ENCODE measurements at regions not wholly inside any gene's neighbourhood (a gene's known extent, or its start where the extent isn't known, plus 50 kb on each side); places are given as distances from the start of the nearest gene placed in this dataset.
A peak's percentile ranks its signal among the peaks of the same experiment; 100 is the strongest.

GRCh38 chr6:14638906-14639761 is 521.6 kb downstream of the CD83 start (continued):
- TF ChIP-seq GATAD2B (conservative IDR thresholded peaks at IDR 0.05; ENCODE audit: low read depth) (peak; percentile 62), RBBP5 (conservative IDR thresholded peaks at IDR 0.05) (no peak), PBX3 (IDR thresholded peaks at IDR 0.05; ENCODE audit: insufficient replicate concordance, low read depth, low read length) (peak; percentile 6), IKZF1 (conservative IDR thresholded peaks at IDR 0.05) (peak; percentile 90)

GRCh38 chr6:14639983-14640599 is 522.5 kb downstream of the CD83 start:
- ChIA-PET SMC1A (ENCODE audit: uncharacterized antibody, unreplicated experiment) (interaction anchor here (1.1 to 2.8 kb wide), 5 partner anchors 14 to 25 kb away, joined by 4 to 26 read pairs (median 8); no protein-coding TSS in a partner anchor), POLR2A (no interaction called here), RAD21 (ENCODE audit: unreplicated experiment) (interaction anchor here (0.9 to 2.5 kb wide), 4 partner anchors 11 to 605 kb away, joined by 3 to 18 read pairs (median 8); partner anchors contain the start of gene JARID2), CTCF (interaction anchor here (0.6 to 2.1 kb wide), 4 partner anchors 13 to 193 kb away, joined by 3 to 5 read pairs (median 4); no protein-coding TSS in a partner anchor)
- WGBS (ENCODE audit: insufficient coverage, insufficient replicate concordance, low lambda C conversion rate, missing lambda C conversion rate): 76% methylated on average over 12 of the region's 12 CpGs
- Histone ChIP-seq H3K9ac (ENCODE audit: control insufficient read depth, insufficient read depth, low read length) (no peak overlapping the region), H3K4me3 (no peak overlapping the region), H3K27ac (ENCODE audit: control insufficient read depth, insufficient read depth) (no peak overlapping the region), H3K27me3 (replicated peaks in 1 of 2; ENCODE audit: control insufficient read depth in 2 of 2, insufficient read depth in 2 of 2, low read length in 1 of 2) (no peaks in the 10 kb centered on the region), H3K36me3 (ENCODE audit: control insufficient read depth in 2 of 2, insufficient read depth in 2 of 2, low read length in 1 of 2) (no peaks in the 10 kb centered on the region), H3K9me3 (replicated peaks; ENCODE audit: control insufficient read depth, insufficient read depth, low read length) (no peaks in the 10 kb centered on the region; the same call in 2 of the 3 replicates), H3K4me2 (ENCODE audit: control insufficient read depth, insufficient read depth) (no peak overlapping the region), H3K4me1 (ENCODE audit: control insufficient read depth, insufficient read depth, low read length) (peaks cover 40% of the 10 kb centered on the region), H2AFZ (ENCODE audit: control insufficient read depth, low read depth, low read length) (no peak overlapping the region), H4K20me1 (ENCODE audit: control insufficient read depth, insufficient read depth) (no peaks in the 10 kb centered on the region), H3K79me2 (ENCODE audit: control insufficient read depth, insufficient read depth, low read length) (no peaks in the 10 kb centered on the region)
- ATAC-seq: no peak
- BruUV-seq (replicated peaks): no TSS peak
- no peak for TF ChIP-seq LARP7 (IDR thresholded peaks at IDR 0.05)
- TF ChIP-seq HDGF (IDR thresholded peaks at IDR 0.05): no peak
- no peak for TF ChIP-seq ZBED1 (IDR thresholded peaks at IDR 0.05; ENCODE audit: borderline replicate concordance)
- no peak for TF ChIP-seq NFIC (IDR thresholded peaks at IDR 0.05; ENCODE audit: low read depth, low read length)
- no peak for TF ChIP-seq MTA3 (IDR thresholded peaks at IDR 0.05; ENCODE audit: borderline replicate concordance, low read length)
- no peak for TF ChIP-seq ZNF687 (IDR thresholded peaks at IDR 0.05)
- TF ChIP-seq WRNIP1 (IDR thresholded peaks at IDR 0.05; ENCODE audit: borderline replicate concordance, low read depth, low read length): no peak
- peak; percentile 47 for TF ChIP-seq USF1 (IDR thresholded peaks at IDR 0.05; ENCODE audit: borderline replicate concordance, extremely low read length, insufficient read depth, low read depth, low read length)
- TF ChIP-seq BHLHE40 (IDR thresholded peaks at IDR 0.05; ENCODE audit: borderline replicate concordance in 1 of 2, low read depth in 2 of 2, low read length in 1 of 2): peak in 1 of 2 experiments; percentile 51; a peak in 1 of 4 replicates
- TF ChIP-seq GABPA (IDR thresholded peaks at IDR 0.05; ENCODE audit: low read depth): no peak
- no peak for TF ChIP-seq POLR2A (IDR thresholded peaks at IDR 0.05; ENCODE audit: low read depth, low read length)
- TF ChIP-seq BCL11A (IDR thresholded peaks at IDR 0.05; ENCODE audit: low read depth, low read length): no peak
- TF ChIP-seq STAT1 (conservative IDR thresholded peaks at IDR 0.05): no peak
- in situ Hi-C loops (cut with MboI) (no loop called here), intact Hi-C loops (cut with micrococcal nuclease; ENCODE audit: unreplicated experiment) (no loop called here)
- no peak for DNase-seq (ENCODE audit: low read depth, low spot score)
- FAIRE-seq: no peak

Data from GM12878 (cell line).